ENCODE measurements at regions not wholly inside any gene's neighbourhood (a gene's known extent, or its start where the extent isn't known, plus 50 kb on each side); places are given as distances from the start of the nearest gene placed in this dataset.

- peak; percentile 38 for DNase-seq (ENCODE audit: low spot score)
These were observed 92.7 kb upstream of the AKR1E2 start for GRCh38 chr10:4733150-4733842.

- DNase-seq (ENCODE audit: low spot score), result no peak
These were observed 95.0 kb upstream of the AKR1E2 start for GRCh38 chr10:4730998-4731397.

DNA sequence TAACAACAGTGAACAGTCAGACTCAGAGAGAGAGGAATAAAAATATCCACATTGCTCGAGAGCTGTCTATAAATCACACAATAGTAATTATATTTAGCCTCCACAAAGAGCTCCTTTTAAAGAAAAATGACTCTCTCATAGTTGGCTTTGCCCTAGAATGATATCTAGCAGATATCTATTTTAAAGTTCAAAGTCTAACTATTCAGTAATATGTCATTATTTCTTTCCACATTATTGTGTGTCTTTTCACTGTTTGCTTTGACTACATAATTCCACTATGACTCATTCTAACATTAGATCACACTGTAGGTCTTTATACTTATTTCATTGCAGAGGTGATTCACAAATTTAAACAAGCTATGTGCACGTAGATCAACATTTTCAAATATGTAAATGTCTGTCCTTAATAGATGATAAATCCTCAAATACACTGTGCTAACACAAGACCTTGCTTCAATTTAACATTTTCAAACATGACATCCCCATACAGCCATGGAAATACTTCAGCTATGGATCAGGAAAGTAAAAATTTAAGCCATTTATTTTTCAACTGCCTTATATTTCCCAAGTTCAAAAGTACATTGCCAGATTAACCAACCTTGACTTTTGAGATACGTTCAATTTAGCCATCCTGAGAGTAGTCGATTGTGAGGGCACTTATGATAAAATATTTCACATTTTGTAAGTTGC lies 99.9 kb upstream of the AKR1E2 start:
- no peak for DNase-seq (ENCODE audit: low spot score)

- DNase-seq (ENCODE audit: low spot score), result no peak
These were observed 102.1 kb upstream of the AKR1E2 start for GRCh38 chr10:4723860-4724259.

DNA sequence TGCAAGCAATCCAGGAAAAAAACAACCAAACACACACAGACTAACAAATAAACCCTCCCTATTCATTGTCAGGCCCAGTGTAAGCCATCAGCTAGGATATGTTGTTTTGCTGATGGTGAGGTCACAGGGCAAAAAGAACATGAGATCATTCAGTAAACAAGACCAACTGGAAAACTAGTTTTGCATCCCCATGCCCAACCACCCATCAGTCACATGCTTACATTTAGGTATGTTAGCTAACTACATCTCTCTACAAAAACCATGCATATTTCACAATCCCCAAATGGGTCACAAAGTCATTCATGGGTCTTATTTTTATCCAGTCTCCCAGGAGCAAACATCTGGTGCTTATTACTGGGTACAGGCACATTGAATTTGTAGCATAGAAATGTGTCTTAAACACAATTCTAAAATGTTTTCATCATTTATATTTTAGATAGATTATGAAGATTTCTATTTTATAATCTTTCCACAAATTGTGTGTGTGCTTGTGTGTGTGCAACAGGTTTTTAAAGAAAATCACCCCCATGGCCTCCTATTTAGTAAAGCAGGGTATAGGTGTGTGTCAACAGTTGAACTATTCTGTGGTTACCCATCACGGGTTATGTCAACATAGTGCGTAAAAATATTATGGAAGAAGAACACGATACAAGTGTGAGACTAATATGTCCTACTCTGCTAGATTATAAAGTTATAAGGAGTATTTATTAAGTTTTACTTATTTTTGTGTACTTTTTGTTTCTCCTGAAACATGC lies 103.8 kb upstream of the AKR1E2 start:
- DNase-seq (ENCODE audit: low spot score), result peak; percentile 31

DNA sequence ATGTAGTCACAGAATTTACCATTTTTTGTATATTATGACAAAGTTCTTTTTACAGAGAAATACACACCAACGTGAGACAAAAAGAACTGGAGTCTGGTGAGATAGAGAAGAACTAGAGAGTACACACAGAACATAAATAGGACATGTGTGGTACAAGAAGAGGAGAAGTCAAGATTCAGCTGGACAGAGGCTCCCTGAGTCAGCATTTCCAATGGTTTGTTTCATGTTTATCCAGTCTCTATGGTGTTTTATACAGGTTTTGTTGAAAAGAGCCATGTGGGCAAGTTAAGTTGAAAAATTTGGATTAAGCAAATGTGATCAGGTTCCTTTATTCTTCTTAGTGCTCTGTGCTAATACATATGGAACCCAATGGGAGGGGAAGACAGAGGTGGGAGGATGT lies 105.5 kb upstream of the AKR1E2 start:
- DNase-seq (ENCODE audit: low spot score), result no peak

DNA sequence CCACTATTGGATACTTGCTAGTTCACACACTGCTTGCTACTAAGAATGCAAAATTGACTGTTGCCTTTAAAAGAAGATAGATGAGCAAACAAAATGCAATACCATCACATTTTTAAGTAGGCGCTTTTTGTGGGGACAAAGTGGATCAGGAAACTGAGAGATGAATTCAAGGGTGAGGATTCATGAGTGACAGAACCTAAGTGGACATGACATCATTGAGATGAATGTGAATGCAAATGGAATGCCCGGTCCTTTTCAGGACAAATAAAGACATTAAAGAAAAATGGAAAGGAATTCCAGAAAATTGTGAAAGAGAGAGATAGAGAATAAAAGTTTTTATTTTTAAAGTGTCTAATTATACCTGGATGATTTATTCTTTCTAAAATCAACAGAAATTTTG lies 106.3 kb upstream of the AKR1E2 start:
- DNase-seq (ENCODE audit: low spot score), result no peak

- no peak for DNase-seq (ENCODE audit: low spot score)
These were observed 107.0 kb upstream of the AKR1E2 start for GRCh38 chr10:4719036-4719435.

DNA sequence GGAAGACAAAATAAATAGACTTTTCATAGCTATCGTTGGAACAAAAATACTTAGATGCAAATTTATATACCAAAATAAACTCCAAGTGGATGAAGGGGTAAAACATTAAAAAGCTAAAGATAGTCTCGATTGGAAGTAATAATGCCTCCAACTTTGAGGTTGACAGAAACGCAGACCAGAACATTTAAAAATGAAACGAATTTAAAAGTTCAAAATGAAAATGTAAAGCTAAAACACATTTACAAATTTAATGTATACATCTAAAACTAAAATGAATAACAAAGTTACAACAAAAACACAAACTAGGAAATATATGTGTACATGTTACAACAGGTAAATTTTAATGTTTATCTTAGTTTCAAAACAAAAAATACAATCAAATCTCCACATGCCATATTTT lies 107.5 kb upstream of the AKR1E2 start:
- DNase-seq (ENCODE audit: low spot score), result no peak

DNA sequence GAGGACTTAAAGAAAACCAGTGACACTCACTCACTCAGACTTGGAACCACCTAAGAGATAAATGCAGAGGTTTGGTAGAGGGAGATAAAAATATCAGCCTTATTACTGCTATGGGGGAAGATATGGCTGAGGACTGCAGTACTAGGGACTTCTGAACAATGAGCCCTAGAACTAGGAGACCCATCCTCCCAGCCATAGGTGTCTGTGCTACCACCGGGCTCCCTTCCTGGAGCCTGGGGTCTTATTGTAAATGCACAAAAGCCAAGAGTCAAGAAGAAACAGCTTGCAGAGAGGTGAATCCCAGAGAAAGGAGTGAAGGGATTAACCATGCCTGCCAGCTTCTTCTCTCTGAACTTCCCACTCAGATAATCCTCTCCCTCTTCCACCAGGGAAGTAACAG lies 108.3 kb upstream of the AKR1E2 start:
- DNase-seq (ENCODE audit: low spot score), result no peak

- DNase-seq (ENCODE audit: low spot score), result no peak
These were observed 115.1 kb upstream of the AKR1E2 start for GRCh38 chr10:4710858-4711257.

DNA sequence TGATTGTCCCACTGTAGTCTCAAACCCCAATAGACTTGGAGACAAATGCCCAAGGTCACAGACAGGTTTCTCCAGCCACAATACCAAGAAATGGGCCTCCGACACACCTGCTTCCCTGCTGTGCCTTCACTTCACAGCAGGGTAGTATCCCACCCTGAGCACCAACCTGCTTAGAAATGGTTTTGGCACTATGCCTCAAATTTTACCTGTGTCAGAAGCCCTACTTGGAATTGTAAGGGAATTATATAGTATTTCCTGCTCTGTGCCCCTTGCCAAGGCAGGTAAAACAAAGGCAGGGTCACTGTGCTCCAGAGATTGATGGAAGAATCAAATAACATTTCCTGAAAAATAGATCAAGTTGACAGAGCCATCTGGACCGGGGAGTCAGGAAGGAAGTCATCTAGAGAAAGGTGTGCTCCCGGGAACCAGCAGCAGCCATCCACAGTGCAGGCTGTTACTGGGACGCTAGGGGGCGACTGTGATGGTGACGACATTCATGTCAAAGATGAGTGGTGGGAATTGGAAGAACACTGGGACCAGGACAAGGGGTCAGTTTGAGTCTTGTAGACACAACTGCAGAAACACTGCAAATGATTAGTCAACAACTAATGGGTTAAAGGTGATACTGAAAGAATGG lies 117.8 kb upstream of the AKR1E2 start:
- no peak for DNase-seq (ENCODE audit: low spot score)

DNA sequence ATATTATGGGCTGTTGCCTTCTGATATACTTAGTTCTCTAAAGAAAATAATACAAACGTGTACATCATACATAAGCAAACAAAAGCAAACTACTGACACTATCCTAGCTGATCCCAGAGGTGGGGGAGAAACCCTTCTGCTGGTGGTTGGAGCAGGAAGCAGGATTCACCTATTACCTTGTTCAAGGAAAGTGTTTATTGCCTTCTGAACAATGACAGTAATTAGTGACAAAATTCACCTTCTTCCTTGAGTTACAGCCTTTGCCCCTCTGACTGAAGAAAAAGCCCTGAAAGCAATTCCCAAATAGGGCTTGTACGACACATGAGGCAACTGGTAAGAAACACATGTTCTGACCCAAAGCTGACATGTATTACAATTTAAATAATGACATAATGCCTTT lies 118.8 kb upstream of the AKR1E2 start:
- DNase-seq (ENCODE audit: low spot score), result no peak

- peak; percentile 61 for DNase-seq (ENCODE audit: low spot score)
These were observed 121.9 kb upstream of the AKR1E2 start for GRCh38 chr10:4704034-4704545.

DNA sequence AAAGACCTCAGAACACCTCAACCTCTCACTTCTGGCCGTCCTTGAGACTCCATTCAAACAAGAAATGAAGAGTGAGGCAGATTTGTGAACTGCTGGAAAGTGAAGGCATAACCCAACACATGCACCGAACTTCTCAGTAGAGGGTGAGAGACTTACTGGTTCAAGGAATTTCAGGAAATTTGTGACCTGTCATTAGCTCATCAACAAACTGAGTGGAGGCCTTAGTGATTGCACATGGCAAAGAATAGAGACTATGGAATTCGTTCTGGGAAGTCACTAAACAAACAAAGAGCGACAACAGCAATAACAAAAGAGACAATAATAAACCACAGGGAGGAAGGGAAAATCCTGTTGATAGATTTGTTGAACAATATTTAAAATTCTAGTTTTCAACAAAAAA lies 125.0 kb upstream of the AKR1E2 start:
- DNase-seq (ENCODE audit: low spot score), result no peak

GRCh38 chr10:4699950-4700730 lies 125.9 kb upstream of the AKR1E2 start:
- no peak for DNase-seq (ENCODE audit: low spot score)

DNA sequence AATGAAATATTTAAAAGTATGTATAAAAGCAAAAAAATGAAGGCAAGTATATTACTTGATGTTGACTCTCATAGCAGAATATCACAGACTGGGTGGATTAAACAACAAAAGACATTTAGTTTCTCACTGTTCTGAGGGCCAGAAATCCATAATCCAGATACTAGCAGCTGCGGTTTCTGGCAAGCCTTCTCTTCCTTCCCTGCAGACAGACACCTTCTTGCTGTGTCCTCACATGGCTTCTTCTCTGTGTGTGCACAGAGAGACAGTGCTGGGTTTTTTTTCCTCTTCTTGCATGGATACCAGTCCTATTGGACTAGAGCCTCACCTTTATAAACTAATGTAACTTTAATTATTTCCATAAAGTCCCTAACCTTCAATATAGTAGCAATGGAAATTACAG lies 127.9 kb upstream of the AKR1E2 start:
- no peak for DNase-seq (ENCODE audit: low spot score)

- no peak for DNase-seq (ENCODE audit: low spot score)
These were observed 129.8 kb upstream of the AKR1E2 start for GRCh38 chr10:4696186-4696585.

DNA sequence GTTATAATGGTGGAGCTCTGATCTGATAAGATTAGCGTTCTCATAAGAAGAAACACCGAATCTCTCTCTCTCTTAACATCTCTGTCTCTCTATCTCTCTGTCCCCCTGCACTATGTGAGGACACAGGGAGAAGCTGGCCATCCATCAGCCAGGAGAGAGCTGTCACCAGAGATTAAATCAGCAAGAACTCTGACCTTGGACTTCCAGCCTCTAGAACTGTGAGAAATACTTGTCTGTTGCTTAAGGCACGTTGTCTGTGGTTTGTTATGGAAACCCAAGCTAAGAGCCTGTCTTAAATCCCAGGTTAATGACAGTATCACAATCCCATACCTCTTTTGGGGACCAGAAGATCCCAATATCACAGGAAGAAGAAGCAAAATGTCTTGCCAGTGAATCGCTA lies 132.0 kb upstream of the AKR1E2 start:
- no peak for DNase-seq (ENCODE audit: low spot score)

DNA sequence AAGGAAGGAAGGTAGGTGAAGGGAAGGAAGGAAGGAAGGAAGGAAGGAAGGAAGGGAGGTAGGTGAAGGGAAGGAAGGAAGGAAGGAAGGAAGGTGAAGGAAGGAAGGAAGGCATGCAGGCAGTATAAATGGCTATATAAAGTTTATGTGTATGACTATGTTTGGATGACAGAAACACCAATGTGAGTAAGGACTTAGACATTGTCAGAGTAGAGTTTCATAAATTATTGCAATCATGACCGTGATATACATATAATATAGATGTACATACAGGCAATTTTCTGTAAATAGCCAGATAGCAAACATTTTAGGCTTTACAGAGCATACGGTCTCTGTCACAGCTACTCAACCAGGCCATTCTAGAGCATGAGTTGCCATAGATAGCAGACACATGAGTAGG lies 133.8 kb upstream of the AKR1E2 start:
- DNase-seq (ENCODE audit: low spot score), result no peak

GRCh38 chr10:4691776-4692175 lies 134.2 kb upstream of the AKR1E2 start:
- DNase-seq (ENCODE audit: low spot score), result no peak

- DNase-seq (ENCODE audit: low spot score), result no peak
These were observed 134.7 kb upstream of the AKR1E2 start for GRCh38 chr10:4691301-4691700.
